ENCODE measurements at regions not wholly inside any gene's neighbourhood (a gene's known extent, or its start where the extent isn't known, plus 50 kb on each side); places are given as distances from the start of the nearest gene placed in this dataset.

DNA sequence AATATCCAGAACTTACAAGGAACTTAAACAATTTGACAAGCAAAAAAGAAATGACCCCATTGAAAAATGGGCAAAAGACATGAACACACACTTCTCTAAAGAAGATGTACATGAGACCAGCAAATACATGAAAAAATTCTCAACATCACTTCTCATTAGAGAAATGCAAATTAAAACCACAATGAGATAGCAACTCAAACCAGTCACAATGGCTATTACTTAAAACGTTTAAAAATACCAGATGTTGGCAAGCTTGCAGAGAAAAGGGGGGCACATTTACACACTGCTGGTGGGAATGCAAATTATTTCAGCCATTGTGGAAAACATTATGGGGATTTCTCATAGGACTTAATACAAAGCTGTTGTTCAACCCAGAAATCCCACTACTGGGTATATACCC lies 1634.0 kb downstream of the NCAM2 start:
- no peaks in the 10 kb centered on the region for H3K36me3 Mint-ChIP-seq (ENCODE audit: low read depth)
- no peaks in the 10 kb centered on the region for H3K4me1 Mint-ChIP-seq
- no peak overlapping the region for H3K4me3 Mint-ChIP-seq
- H3K9me3 Mint-ChIP-seq: no peaks in the 10 kb centered on the region
- TF ChIP-seq, protein P1, sequence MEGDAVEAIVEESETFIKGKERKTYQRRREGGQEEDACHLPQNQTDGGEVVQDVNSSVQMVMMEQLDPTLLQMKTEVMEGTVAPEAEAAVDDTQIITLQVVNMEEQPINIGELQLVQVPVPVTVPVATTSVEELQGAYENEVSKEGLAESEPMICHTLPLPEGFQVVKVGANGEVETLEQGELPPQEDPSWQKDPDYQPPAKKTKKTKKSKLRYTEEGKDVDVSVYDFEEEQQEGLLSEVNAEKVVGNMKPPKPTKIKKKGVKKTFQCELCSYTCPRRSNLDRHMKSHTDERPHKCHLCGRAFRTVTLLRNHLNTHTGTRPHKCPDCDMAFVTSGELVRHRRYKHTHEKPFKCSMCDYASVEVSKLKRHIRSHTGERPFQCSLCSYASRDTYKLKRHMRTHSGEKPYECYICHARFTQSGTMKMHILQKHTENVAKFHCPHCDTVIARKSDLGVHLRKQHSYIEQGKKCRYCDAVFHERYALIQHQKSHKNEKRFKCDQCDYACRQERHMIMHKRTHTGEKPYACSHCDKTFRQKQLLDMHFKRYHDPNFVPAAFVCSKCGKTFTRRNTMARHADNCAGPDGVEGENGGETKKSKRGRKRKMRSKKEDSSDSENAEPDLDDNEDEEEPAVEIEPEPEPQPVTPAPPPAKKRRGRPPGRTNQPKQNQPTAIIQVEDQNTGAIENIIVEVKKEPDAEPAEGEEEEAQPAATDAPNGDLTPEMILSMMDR (IDR thresholded peaks at IDR 0.05): no peak
- no peak for DNase-seq
- no peaks in the 10 kb centered on the region for H3K27me3 Mint-ChIP-seq (ENCODE audit: low read depth, poor library complexity)
- no peak overlapping the region for H3K27ac Mint-ChIP-seq

DNA sequence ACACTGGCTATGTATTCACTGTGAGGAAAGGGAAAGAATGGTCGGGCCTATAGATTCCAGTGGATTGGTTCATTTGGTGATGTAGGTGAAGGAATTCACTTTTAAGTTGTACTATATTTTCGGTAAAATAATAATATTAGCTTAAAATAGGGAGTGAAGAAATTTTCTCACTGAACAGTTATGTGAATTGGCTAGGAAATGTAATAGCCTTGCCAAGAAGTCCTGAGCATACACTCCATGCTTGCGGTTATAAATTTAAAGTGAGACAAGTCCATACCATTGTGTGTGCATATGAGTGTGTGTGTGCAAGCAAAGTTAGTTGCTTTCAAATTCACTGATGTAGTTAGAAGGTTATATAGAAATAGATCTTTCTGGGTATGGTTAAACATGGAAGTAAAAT lies 1651.0 kb downstream of the NCAM2 start:
- H3K4me3 Mint-ChIP-seq: no peak overlapping the region
- no peaks in the 10 kb centered on the region for H3K4me1 Mint-ChIP-seq
- DNase-seq: no peak
- no peak overlapping the region for H3K27ac Mint-ChIP-seq
- peaks cover 3% of the 10 kb centered on the region for H3K27me3 Mint-ChIP-seq (ENCODE audit: low read depth, poor library complexity)
- no peaks in the 10 kb centered on the region for H3K9me3 Mint-ChIP-seq
- TF ChIP-seq, protein P1 (IDR thresholded peaks at IDR 0.05): no peak
- H3K36me3 Mint-ChIP-seq (ENCODE audit: low read depth): no peaks in the 10 kb centered on the region

DNA sequence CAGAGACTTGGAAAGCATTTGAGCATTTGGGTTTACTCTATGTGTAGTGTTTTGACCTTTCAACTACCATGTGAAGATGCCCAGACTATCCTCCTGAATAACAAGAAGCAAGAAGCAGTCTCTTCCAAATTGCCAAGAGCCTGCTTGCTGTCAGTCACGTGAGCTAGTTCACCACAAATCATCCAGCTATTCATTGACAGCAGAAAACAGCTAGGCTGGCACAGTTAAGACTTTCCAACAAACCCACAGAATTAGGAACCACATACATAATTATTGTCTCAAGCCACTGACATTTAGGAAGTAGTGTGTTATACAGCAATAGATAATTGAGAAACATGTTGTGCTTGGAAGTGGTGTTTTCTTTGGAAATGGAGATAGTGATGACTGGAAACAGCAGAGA lies 1652.0 kb downstream of the NCAM2 start:
- TF ChIP-seq, protein P1 (IDR thresholded peaks at IDR 0.05): no peak
- Mint-ChIP-seq H3K27me3 (ENCODE audit: low read depth, poor library complexity) (peaks cover 3% of the 10 kb centered on the region), H3K4me1 (no peaks in the 10 kb centered on the region), H3K27ac (no peak overlapping the region), H3K4me3 (no peak overlapping the region), H3K36me3 (ENCODE audit: low read depth) (no peaks in the 10 kb centered on the region), H3K9me3 (no peaks in the 10 kb centered on the region)
- no peak for DNase-seq

DNA sequence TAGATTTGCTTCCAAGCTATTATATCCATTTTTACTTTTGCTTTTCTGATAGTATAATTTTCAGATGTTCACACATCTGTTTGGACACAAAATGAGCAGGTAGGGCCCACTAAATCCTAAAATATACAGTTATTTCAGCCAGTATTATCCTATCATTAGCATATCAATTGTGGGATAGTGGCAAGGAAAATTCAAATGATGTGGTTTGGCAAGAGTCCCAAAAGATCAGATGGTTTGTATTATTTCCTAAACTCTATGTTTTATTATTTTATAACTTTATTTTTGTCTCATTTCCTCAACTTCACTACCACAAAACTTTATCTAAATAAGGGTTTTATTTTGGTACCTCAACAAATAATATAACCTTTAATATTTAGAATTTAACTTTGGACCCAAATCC lies 1659.6 kb downstream of the NCAM2 start:
- no peaks in the 10 kb centered on the region for H3K4me1 Mint-ChIP-seq
- no peaks in the 10 kb centered on the region for H3K36me3 Mint-ChIP-seq (ENCODE audit: low read depth)
- no peaks in the 10 kb centered on the region for H3K9me3 Mint-ChIP-seq
- TF ChIP-seq, protein P1 (IDR thresholded peaks at IDR 0.05): no peak
- DNase-seq: no peak
- H3K27me3 Mint-ChIP-seq (ENCODE audit: low read depth, poor library complexity): no peaks in the 10 kb centered on the region
- no peak overlapping the region for H3K27ac Mint-ChIP-seq
- H3K4me3 Mint-ChIP-seq: no peak overlapping the region

DNA sequence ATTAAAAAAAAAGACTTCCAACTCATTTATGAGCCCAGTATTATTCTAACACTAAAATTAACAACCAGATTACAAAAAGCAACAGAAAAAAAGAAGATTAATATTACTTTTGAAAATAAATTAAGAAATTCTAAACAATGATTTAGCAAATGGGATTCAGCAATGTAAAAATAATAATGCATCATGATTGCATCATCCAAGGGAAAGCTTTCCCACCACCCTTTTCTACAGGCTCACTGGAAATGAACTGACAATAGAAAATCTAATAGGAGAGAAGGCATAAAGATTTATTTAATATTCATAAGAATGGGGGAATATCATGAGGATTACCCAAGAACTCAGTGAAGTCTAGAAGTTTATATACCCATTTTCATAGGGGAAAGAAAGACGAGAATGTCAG lies 1671.9 kb downstream of the NCAM2 start:
- H3K27me3 Mint-ChIP-seq (ENCODE audit: low read depth, poor library complexity): peaks cover 3% of the 10 kb centered on the region
- no peaks in the 10 kb centered on the region for H3K4me1 Mint-ChIP-seq
- H3K9me3 Mint-ChIP-seq: peaks cover 26% of the 10 kb centered on the region
- no peak overlapping the region for H3K27ac Mint-ChIP-seq
- H3K36me3 Mint-ChIP-seq (ENCODE audit: low read depth): no peaks in the 10 kb centered on the region
- TF ChIP-seq, protein P1 (IDR thresholded peaks at IDR 0.05): no peak
- no peak for DNase-seq
- no peak overlapping the region for H3K4me3 Mint-ChIP-seq

DNA sequence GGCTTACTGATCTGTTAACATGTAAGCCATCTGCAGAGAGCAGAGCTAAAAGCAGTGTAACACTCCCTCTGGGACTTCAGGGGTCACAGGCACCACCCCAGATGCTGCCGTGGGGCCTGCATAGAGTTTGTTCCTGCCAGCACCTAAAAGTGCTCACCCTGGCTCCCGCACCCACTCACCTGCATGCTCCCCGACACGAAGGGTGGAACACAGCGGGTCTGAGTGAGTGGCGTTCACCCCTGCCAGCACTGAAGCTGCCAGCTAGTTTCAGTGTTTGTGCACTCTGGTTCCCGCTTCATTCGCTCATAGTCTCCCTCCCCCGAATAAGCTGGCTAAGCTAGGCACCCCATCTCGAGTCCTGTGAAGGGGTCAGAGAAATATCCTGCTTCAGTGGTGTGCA lies 1681.0 kb downstream of the NCAM2 start:
- Mint-ChIP-seq H3K27ac (peak overlapping the region; percentile 43), H3K27me3 (ENCODE audit: low read depth, poor library complexity) (no peaks in the 10 kb centered on the region), H3K36me3 (ENCODE audit: low read depth) (no peaks in the 10 kb centered on the region), H3K4me1 (no peaks in the 10 kb centered on the region), H3K4me3 (no peak overlapping the region), H3K9me3 (peaks cover 13% of the 10 kb centered on the region)
- TF ChIP-seq, protein P1 (IDR thresholded peaks at IDR 0.05): no peak
- DNase-seq: no peak

Measured in nephron progenitor cell (in vitro differentiated cells).